SK-N-SH (cell line): ENCODE measurements at regions not wholly inside any gene's neighbourhood (a gene's known extent, or its start where the extent isn't known, plus 50 kb on each side); places are given as distances from the start of the nearest gene placed in this dataset.

Experiments used
- CTCF ChIP-seq: fragments of 200-600 bp; sonication (generic); IDR thresholded peaks from 2 replicates; pipeline ENCODE4 v1.6.1; 2017; ENCODE audit warnings: antibody characterized with exemption, mild to moderate bottlenecking, moderate library complexity
- EZH2phosphoT487 ChIP-seq: fragments of 200-600 bp; sonication (generic); IDR thresholded peaks from 2 replicates; pipeline ENCODE4 v1.6.1; 2017; ENCODE audit warnings: low read depth, mixed run types, mild to moderate bottlenecking, antibody characterized with exemption, moderate library complexity, borderline replicate concordance
- FOXJ3 ChIP-seq: sonication (generic); formaldehyde crosslinking; IDR thresholded peaks from 2 replicates; pipeline ENCODE4 v1.5.1; 2020; ENCODE audit warnings: mild to moderate bottlenecking, missing genetic modification reagents
- GABPA ChIP-seq: IDR thresholded peaks from 2 replicates; pipeline ENCODE4 v1.4.0; 2012; ENCODE audit warnings: low read depth, mild to moderate bottlenecking
- MAX ChIP-seq: IDR thresholded peaks from 2 replicates; pipeline ENCODE4 v1.4.0; 2012; ENCODE audit warnings: low read depth
- POLR2AphosphoS5 ChIP-seq: IDR thresholded peaks from 2 replicates; pipeline ENCODE4 v1.6.1; 2012; ENCODE audit warnings: low read depth, low read length
- REST ChIP-seq: IDR thresholded peaks from 2 replicates; pipeline ENCODE4 v1.6.1; 2012; ENCODE audit warnings: mild to moderate bottlenecking, low read depth, low read length, moderate library complexity
- SMC3 ChIP-seq: IDR thresholded peaks from 2 replicates; pipeline ENCODE4 v1.6.1; 2012; ENCODE audit warnings: low read depth, low read length, improper control_type of control experiment
- TAF1 ChIP-seq: IDR thresholded peaks from 2 replicates; pipeline ENCODE4 v1.6.1; 2012; ENCODE audit warnings: low read depth, mild to moderate bottlenecking, low read length, moderate library complexity, borderline replicate concordance
- USF1 ChIP-seq: IDR thresholded peaks from 2 replicates; pipeline ENCODE4 v1.4.0; 2012; ENCODE audit warnings: low read depth, borderline replicate concordance

GRCh38 chr15:97652041-97652440, 308.5 kb upstream of the ARRDC4 start:
- TF ChIP-seq GABPA (no peak), CTCF (no peak), FOXJ3 (CRISPR knock-in tag) (no peak), SMC3 (no peak), TAF1 (no peak), USF1 (no peak), REST (no peak), MAX (no peak), EZH2phosphoT487 (no peak), POLR2AphosphoS5 (no peak)
